ENCODE measurements at regions not wholly inside any gene's neighbourhood (a gene's known extent, or its start where the extent isn't known, plus 50 kb on each side); places are given as distances from the start of the nearest gene placed in this dataset.

GRCh38 chr3:6528951-6529350, 332.0 kb upstream of the GRM7 start:
- no peak for TF ChIP-seq KAT8 (IDR thresholded peaks at IDR 0.05; ENCODE audit: low read depth)
- TF ChIP-seq ELF4 (CRISPR knock-in tag; IDR thresholded peaks at IDR 0.05): no peak
- TF ChIP-seq JUN (IDR thresholded peaks at IDR 0.05; ENCODE audit: borderline replicate concordance, low read depth, low read length): no peak
- no peak for TF ChIP-seq JUN (CRISPR knock-in tag; IDR thresholded peaks at IDR 0.05; ENCODE audit: borderline replicate concordance)
- TF ChIP-seq ZKSCAN8 (CRISPR knock-in tag; IDR thresholded peaks at IDR 0.05): no peak
- TF ChIP-seq POLR2A (conservative IDR thresholded peaks at IDR 0.05): no peak
- TF ChIP-seq BCLAF1 (IDR thresholded peaks at IDR 0.05; ENCODE audit: borderline replicate concordance in 1 of 2, control insufficient read depth in 1 of 2, low read depth in 2 of 2, low read length in 1 of 2): no peak
- no peak for TF ChIP-seq POLR2AphosphoS5 (IDR thresholded peaks at IDR 0.05; ENCODE audit: control insufficient read depth, insufficient read depth, low read depth, low read length)
- TF ChIP-seq EZH2 (IDR thresholded peaks at IDR 0.05; ENCODE audit: borderline replicate concordance, low read depth, low read length): no peak
- no peak for TF ChIP-seq CTCF (IDR thresholded peaks at IDR 0.05 in 2 of 3, conservative IDR thresholded peaks at IDR 0.05 in 1 of 3; ENCODE audit: insufficient read depth in 2 of 3, low read depth in 1 of 3, low read length in 3 of 3)
- no peak for TF ChIP-seq RBM22 (IDR thresholded peaks at IDR 0.05; ENCODE audit: low read depth, low read length, poor library complexity, severe bottlenecking)
- no peak for TF ChIP-seq GTF2F1 (IDR thresholded peaks at IDR 0.05; ENCODE audit: low read depth, low read length)
- no peak for TF ChIP-seq E2F4 (CRISPR knock-in tag; IDR thresholded peaks at IDR 0.05; ENCODE audit: low read depth)
- TF ChIP-seq BRF1 (IDR thresholded peaks at IDR 0.05; ENCODE audit: borderline replicate concordance, extremely low read depth, insufficient read length): no peak
- no peak for TF ChIP-seq ETS1 (conservative IDR thresholded peaks at IDR 0.05; ENCODE audit: control insufficient read depth, low read depth, low read length)
